HG03565 (cell line): ENCODE measurements at regions not wholly inside any gene's neighbourhood (a gene's known extent, or its start where the extent isn't known, plus 50 kb on each side); places are given as distances from the start of the nearest gene placed in this dataset.
A peak's percentile ranks its signal among the peaks of the same experiment; 100 is the strongest.
"Not testable (repeated sequence)": the region's sequence is repeated elsewhere in the genome, so short reads cannot be mapped to it uniquely, and the experiment has no call there.

Experiments
- ATAC-seq: cut with Tn5 transposase; IDR thresholded peaks from one replicate; pipeline ENCODE4 v1.9.1; 2021; ENCODE audit warnings: mild to moderate bottlenecking, moderate library complexity; ENCODE audit not compliant: unreplicated experiment

- no peak for ATAC-seq
These were observed 505.2 kb downstream of the NSUN3 start for GRCh38 chr3:94568041-94568440.

DNA sequence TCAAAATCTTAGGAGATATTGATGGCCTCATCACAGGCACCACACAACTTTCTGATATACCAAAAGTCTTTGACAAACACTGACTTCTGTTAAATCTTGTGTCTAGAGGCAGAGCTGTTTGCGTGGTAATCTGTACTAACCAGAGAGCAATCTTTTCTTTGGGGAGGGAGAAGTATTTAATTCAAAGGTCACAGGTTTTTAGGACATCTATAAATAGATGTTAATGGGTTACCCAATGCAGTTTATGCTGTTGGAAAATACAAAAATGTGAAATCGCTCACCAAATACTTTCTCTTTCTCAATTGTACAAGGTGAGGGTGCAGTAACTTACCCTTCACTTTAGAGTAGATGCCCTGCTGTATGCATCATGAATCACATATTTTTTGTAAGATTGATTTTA, 510.5 kb downstream of the NSUN3 start:
- no peak for ATAC-seq

DNA sequence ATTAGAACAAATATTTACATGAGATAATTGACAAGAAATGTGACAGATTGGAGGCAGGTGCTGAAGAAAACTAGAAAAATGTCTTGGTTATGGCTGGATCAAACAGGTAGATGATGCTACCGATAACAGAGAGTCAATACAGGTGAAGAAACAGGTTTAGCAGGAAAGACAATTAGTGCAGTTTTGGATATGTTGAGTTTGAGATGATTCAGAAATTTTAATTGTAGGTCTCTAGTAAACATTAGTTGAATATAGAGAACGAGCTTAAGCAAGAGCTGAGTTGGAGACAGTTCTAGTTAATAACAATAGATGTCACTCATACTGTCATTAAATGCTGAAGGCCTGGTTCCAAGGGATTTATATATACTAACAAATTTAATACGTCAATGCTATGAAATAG, 524.4 kb downstream of the NSUN3 start:
- no peak for ATAC-seq

- ATAC-seq, result no peak
These were observed 530.8 kb downstream of the NSUN3 start for GRCh38 chr3:94593526-94594150.

DNA sequence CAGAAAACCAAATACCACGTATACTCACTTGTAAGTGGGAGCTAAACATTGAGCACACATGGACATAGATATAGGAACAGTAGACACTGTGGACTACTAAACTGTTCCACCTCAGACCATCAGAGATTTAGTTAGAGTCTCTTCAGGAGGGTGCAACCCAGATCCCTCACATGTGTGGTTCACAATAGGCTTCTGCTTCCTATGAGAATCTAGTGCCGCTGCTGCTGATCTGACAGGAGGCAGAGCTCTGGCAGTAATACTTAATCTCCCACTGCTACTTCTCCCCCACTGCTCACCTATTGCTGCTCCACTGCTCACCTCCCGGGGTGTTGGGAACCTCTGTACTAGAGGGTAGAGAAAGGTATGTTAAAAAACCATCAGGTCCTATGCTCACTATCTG, 533.3 kb downstream of the NSUN3 start:
- no peak for ATAC-seq

GRCh38 chr3:94596887-94597566, 534.2 kb downstream of the NSUN3 start:
- peak; percentile 85 for ATAC-seq

GRCh38 chr3:94607778-94608177, 544.9 kb downstream of the NSUN3 start:
- no peak for ATAC-seq

DNA sequence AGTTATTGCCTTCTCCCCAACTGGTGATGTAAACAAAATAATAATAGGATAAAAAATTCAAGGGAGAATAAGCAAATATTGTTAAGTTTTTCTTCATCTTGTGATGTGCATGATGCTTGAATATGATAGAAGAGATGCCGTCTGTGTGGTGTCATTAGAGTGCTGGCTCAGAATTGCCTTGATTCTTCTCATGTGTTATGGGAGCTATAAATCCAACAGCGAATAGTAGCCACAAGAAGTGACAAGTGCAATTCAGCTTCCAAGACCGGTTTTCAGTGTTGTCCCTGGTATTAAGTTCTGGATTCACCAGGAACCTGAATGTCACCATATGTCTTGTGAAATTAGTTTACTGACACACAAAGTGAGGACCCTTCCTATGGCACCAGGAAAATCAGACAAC, 547.0 kb downstream of the NSUN3 start:
- ATAC-seq, result no peak

DNA sequence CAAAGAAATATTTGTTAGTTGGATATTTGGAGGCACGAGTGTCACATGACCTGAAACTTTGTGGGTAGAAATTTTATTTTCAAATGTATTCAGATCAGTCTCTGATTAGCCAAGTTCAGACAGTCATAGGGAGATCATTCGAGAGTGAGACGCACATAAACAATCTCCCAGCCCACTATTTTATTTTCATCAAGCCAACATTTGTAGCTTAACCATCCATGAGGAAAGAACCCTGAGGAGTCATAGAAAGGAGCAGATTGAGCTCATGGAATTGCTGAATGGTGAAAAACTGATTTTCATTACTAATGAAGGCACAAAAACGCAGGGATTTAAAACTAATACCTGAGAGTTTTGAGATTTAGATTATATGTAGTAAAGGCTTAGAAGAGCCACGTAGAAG, 548.7 kb downstream of the NSUN3 start:
- ATAC-seq, result no peak

DNA sequence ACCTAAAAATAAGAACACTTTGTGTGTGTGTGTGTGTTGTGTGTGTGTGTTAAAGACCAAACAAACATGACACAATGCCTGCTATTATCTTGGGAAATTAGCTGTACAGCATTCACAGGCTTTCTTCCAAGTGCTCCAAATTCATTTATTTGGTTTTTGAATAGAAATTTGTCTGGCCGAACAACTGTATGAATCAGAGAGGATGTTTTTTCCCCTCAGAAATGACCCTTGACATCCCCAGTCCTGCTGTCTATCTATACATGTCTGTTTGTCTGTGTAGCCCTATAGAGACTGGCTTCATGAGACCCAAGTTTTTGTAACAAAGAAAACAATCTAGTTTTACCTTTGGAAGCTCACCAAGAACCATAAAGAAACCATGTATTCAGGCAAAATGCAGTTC, 549.8 kb downstream of the NSUN3 start:
- no peak for ATAC-seq

DNA sequence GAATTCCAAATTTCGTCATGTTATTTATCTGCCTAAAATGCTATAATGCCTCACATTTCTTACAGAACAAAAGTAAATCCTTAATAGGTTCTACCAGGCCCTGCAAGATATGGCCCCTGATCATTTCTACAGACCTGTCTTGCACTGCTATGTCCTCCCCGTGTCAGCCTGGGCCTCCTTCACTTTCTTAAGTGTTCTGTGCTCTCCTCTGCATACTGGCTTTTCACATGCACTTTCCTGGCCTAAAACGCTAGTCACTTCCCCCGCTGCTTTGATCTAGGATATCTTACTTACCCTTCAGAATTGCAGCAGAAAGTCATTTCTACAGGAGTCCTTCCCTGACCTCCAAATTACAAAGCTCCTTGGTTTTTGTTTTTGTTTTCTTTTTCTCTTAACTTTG, 551.3 kb downstream of the NSUN3 start:
- no peak for ATAC-seq

DNA sequence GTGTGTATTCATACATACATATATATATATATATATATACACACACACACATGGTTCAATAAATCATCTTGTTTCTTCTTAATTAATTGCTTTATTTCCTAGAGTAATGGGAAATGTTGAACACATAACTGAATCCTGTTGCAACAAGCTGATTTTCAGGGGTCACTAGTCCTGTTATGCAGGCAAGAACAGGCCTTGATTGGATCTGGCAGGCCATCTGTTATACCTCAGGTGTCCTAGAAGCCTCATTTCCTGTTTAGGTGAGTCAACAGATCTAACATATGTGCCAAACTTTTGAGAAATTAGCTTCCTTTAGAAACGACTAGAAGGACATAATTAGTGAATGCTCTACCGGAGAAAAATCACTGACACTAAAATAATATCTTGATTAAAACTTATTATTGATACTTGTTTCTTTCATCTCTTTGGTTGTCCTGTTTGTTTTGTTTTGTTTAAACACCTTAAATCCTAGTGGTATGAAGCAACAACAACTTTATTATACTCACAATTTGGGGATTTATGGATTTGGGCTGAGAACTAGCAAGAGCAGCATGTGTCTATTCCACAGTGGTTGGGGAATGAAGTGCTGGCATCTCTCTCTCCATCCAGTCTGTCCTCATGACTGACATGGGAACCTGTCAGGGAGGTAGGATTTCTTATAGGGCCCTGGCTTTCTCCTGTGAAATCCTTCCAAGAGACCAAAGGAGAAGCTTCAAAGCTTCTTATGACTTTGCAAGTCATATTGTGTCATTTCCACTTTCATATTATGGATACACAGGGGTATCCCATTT, 552.6 kb downstream of the NSUN3 start:
- no peak for ATAC-seq

DNA sequence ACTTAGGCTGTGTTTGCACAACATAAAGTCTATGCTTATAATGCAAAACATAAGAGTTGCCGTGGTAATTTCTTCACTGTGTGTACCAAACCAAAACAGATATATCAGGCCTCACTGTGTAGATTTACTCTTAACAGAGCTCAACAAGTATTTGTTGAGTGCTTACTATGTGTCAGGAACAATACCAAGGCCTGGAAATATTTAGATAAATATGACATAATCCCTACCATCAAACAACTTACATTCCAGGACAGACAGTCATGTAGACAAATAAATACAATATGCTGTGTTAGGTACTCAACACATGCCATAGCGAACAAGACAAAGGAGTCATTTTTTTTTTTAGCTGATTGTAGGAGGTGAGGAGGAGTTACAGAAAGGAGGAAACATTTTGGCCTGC, 554.0 kb downstream of the NSUN3 start:
- no peak for ATAC-seq

GRCh38 chr3:94617312-94617711, 554.5 kb downstream of the NSUN3 start:
- no peak for ATAC-seq

DNA sequence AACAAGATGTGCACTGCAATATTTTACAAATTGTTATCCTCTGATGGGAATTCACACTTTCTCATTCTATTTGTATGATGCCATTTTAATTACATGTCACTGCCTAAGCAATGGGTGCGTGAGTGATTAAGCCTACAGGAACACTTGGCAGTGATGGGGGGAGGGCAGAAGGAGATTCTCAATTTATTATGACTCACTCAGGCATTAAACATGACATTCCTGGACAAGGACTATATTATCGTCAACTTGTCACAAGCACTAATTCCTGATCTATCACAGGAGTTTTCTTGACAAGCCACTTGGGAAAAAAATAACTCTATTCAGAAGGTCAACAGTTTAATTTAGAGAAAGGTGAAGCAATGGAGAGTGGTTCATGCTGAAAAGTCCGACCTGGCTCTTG, 556.8 kb downstream of the NSUN3 start:
- no peak for ATAC-seq

DNA sequence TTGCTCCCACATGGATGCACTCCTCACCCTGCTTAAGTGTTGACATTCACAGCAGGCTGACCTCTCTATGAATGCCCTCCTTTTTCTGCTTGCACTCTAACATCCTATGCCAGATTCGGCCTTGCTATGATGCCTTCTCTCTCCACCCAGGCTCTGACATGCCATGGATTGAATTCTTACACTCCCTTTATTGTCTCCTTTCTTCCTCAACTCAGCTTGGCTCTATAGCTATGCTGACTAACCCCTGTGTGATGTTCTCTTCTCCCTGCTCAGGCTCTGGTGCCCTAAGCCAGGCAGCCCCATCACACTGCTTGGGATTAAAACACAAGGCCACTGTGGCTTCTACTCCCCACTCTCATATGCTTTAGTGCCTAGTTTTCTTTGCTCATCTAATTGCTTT, 563.7 kb downstream of the NSUN3 start:
- ATAC-seq, result no peak

DNA sequence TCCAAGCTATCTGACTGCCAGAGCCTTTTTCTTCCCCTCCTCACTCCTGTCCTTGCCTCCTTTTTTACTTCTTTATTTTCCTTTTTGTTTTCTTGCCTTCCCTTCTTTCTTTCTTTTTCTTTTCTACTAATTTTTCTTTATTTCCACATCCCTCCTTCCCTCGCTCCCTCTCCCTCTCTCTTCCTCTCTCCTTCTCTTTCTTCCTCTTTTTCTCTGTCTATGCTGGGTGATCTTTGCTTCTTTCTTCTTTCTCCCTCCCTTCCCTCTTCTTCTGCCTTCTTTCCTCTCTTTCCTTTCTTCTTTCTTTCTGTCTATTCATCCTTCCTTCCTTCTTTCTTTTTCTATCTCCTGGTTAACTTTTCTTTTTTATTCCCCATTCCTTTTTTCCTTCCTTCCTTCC, 564.8 kb downstream of the NSUN3 start:
- ATAC-seq, result no peak

- ATAC-seq, result no peak
These were observed 580.5 kb downstream of the NSUN3 start for GRCh38 chr3:94643400-94643799.

DNA sequence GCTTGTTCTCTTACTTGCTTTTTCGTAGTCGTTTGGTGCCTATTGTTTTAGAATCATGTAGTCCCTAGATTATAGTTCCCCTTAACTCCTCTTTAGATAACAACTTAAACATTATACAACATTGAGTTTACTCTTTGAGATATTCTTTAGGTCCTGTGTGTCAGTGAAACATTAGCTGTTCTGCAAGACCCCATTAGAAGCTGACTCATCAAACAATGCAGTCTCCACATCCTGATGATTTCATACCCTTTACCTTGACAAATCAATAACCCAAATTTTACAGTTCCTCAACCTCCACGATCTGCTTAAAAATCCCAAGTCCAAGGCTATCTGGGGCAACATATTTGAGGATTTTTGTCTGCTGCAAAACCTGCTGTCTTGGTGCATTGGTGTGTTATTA, 582.9 kb downstream of the NSUN3 start:
- no peak for ATAC-seq

GRCh38 chr3:94647131-94647530, 584.3 kb downstream of the NSUN3 start:
- ATAC-seq, result no peak

- not testable (repeated sequence) for ATAC-seq
These were observed 585.7 kb downstream of the NSUN3 start for GRCh38 chr3:94648270-94649180.
